HG03439 (cell line): ENCODE measurements at regions not wholly inside any gene's neighbourhood (a gene's known extent, or its start where the extent isn't known, plus 50 kb on each side); places are given as distances from the start of the nearest gene placed in this dataset.

Source experiments
- ATAC-seq: cut with Tn5 transposase; IDR thresholded peaks from one replicate; pipeline ENCODE4 v1.9.1; 2021; ENCODE audit warnings: mild to moderate bottlenecking, moderate library complexity; ENCODE audit not compliant: unreplicated experiment

DNA sequence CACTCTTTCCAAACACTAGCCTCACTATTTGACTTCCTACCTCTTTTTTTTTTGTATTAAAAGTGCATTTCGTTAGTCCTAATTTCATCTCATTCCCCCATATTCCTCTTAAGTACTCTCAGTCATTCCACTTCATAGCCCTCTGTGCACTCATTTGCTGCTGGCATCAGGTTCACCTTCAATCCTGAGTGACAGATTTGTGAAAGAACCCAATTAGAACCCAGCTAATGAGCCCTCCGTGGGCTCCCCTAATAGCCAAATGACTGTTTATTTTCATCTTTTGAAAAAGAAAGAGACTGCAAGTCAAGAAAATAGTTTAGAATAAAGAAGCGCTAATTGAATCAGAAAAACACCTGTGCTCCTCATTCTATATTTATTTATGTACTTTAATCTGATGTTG lies 512.1 kb upstream of the LRATD1 start:
- no peak for ATAC-seq

- ATAC-seq, result no peak
These were observed 508.9 kb upstream of the LRATD1 start for GRCh38 chr2:14123436-14124103.

DNA sequence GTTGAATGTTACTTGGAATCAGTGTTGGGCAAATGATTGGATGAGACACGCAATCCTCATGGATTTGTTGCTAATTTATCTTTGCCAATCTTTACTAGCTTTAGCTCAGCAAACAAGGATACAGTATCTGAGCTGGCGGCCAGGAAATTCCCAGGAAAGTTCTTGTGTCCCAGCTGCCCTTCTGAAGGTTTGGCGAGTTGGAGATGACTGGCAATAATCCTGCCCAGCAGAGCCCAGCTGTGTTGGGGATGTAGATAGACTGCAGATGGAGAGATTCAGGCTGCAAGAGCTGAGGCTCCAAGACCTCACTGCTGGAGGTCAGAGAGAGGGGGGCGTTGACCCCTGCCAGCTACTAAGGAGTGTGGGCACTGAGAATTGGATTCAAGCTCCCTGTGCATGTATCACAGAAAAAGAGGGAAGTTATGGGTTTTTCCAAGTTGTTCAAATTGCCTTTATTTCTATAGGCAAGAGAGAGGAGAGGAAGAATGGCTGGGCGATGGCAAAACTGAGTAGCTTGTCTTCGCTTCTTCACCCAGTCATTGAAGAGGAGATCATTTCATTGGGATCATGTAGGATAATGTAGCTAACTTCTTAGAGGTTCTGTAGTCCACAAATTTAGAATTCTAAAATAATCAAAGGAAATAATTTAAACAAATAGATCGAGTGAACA lies 506.8 kb upstream of the LRATD1 start:
- ATAC-seq, result no peak

DNA sequence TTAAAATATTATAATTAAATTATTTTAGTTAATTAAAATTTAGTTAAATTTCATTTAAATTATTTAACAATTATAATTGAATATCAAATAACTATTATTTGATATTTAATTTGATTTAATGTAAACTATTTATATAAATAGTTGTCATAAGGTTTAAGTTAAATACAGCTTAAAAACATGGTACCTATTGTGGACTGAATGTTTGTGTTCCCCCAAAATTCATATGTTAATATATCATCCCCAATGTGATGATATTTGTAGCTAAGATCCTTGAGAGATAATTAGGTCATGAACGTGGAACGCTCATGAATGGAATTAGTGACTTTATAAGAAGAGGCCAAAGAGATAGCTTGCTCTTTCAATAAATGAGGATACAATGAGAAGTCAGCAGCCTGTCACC lies 505.7 kb upstream of the LRATD1 start:
- ATAC-seq, result no peak

DNA sequence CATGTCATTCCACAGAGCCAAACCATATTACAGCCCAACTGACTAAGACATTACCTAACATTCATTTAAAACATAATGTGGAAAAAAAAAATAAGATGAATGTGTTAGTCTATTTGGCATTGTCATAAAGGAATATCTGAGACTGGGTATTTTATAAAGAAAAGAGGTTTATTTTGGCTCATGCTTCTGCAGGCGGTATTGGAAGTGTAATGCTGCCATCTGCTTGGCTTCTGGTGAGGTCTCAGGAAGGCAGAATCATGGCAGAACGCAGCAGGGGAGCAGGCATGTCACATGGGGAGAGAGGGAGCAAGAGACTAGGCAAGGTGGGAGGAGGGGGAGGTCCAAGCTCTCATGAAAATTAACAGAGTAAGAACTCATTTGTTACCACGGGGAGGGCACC lies 504.8 kb upstream of the LRATD1 start:
- no peak for ATAC-seq

DNA sequence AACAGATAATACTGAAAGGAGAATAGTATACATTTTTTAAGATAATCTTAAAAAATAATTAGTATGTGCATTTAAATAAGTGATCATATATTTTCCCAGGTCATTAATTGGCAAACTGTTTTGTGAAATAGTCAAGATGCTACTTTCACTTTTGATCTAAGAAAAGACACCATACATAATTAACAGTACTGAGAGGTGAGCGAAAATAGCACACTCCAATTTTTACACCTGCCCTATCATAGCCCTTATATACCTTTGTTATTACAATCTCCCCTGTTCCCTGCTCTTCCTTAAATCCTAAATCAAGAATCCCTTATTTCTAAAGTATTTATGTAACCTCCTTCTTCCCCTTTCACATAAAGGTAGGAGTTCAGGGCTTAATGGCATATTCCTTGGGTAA lies 500.1 kb upstream of the LRATD1 start:
- no peak for ATAC-seq

GRCh38 chr2:14134771-14135170 lies 497.7 kb upstream of the LRATD1 start:
- ATAC-seq, result no peak

- no peak for ATAC-seq
These were observed 496.5 kb upstream of the LRATD1 start for GRCh38 chr2:14136030-14136429.

DNA sequence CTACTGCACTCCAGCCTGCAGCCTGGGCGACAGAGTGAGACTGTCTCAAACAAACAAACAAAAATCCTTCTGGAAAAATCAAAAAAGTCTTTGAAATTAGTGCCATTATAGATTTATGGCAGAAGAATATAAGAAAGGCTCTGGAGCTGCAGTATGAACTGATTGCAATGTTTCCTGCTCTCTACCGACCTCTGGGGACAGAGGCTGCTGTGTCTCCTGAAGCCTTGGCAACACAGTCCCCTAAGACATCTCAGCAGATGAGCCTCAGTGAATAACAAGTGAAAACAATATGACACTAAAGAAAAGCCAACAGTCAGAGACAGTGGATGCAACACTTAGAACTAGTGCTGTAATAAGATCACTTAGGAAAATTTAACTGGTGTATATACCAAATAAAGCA lies 494.9 kb upstream of the LRATD1 start:
- no peak for ATAC-seq

GRCh38 chr2:14140009-14140550 lies 492.4 kb upstream of the LRATD1 start:
- no peak for ATAC-seq

DNA sequence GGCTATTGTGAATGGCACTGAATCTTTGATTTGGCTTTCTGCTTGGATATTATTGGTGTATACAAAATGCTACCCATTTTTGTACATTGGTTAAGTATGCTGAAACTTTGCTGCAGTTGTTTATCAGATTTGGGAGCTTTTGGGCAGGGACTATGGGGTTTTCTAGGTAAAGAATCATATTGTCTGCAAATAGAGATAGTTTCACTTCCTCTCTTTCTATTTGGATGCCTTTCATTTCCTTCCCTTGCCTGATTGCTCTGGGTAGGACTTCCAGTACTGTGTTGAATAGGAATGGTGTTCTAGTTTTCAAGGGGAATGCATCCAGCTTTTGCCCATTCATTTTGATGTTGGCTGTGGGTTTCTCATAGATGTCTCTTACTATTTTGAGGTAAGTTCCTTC lies 489.1 kb upstream of the LRATD1 start:
- ATAC-seq, result no peak

- ATAC-seq, result no peak
These were observed 484.3 kb upstream of the LRATD1 start for GRCh38 chr2:14148216-14148615.

DNA sequence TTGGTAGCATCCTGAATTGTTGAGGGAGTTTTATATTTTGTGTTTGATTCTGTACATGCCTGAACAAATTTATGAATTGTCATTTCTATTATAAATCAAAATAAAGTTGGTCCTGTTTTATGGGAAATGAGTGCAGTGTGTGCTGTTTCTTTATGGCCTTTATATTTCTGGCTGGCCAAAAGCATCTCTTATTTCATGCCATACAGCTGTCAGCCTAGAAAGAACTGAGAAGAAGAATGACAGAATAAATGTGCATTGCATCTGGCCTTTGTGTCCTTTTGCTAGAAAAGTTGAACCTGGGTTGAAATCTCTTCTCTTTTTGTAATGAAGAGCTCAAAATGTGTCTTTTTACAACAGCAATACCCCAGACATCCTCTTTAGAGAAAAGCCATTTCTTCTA lies 474.7 kb upstream of the LRATD1 start:
- no peak for ATAC-seq

DNA sequence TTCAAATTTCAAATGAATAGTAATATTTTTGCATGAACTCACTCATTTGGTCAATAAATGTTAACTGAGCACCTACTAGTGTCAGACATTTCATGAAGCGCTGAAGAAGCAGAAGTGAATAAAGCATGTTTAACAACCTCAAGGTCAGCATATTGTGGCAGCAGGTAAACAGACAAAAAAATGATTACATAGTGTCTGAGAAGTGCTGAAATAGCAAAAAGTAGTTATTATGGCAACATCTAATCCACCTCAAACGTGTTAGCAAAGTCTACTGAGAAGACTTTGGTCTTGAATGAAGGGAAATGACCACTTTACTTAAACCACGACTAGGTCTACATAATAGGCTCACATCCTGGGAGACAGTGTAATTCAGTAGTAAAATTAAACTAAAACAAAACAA lies 452.2 kb upstream of the LRATD1 start:
- ATAC-seq, result no peak

DNA sequence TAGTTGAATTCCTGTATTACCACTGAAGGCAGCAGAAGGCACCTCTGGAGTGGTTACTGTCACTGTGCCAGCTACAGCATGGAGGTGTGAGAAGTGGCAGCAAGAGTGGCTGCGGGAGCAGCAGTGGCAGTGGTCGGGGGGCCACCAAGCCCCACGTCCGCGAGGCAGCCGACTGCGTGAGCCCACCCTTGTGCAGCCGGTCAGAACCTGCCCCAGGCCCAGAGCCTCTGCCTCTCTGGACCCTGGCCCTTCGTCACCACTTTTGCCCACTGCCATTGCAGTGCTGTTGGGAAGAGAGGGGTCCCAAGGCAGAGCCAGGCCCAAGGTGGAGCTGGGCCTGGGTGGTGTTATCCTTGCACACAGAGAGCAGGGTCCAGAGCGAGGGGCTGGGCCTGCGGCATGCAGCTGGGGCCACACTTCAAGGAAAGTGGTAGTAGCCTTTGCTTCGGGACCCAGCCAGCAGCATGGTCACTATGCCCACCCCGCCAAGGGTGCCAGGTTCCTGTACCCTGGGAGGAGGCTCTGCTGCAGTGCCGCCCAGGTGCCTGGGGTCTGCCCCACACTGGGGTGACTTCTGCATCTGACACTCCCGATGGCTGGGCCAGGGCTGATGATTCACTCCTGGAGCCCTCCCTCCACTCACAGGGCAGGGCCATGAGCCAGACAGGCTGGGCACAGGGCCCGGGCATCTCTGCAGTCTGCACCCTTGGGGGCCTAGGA lies 450.1 kb upstream of the LRATD1 start:
- no peak for ATAC-seq

- ATAC-seq, result no peak
These were observed 446.6 kb upstream of the LRATD1 start for GRCh38 chr2:14185906-14186305.

GRCh38 chr2:14188446-14188845 lies 444.1 kb upstream of the LRATD1 start:
- no peak for ATAC-seq

- ATAC-seq, result no peak
These were observed 442.6 kb upstream of the LRATD1 start for GRCh38 chr2:14189929-14190328.

DNA sequence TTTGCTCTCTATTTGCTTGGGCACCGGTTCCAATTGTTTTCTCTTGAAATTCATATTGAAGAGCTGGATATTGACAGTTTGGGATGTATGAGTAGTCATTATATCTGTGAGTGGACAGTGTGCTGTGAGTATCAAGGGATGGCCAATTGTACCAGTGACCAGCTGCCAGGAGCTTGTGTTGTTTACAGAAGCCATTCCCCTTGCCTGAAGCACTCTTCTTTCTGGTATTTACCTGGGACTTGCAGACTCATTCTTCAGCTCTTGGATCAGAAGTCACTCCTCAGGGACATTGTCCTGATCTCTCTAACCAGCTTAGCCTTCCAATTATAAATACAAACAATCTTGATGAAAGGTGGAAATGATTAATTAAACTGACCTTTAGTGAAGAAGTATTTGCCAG lies 438.3 kb upstream of the LRATD1 start:
- ATAC-seq, result no peak

GRCh38 chr2:14197293-14197692 lies 435.2 kb upstream of the LRATD1 start:
- no peak for ATAC-seq

DNA sequence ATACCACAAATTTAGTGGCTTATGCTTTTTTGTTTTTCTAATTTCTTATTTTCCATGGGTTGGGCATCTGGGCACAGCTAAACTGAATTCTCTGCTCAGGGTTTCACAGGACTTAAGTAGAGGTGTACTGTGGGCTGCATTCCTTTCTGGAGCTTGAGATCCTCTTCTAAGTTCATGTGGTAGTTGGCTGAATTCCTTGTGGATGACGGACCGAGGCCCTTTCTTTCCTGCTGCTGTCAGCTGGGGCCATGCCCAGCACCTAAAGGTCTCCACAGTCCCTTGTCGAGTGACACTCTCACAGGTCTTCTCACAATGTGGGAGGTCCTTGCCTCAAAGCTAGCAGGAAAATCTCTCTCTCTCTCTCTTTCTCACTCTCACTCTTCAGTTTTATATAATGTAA lies 433.5 kb upstream of the LRATD1 start:
- no peak for ATAC-seq

DNA sequence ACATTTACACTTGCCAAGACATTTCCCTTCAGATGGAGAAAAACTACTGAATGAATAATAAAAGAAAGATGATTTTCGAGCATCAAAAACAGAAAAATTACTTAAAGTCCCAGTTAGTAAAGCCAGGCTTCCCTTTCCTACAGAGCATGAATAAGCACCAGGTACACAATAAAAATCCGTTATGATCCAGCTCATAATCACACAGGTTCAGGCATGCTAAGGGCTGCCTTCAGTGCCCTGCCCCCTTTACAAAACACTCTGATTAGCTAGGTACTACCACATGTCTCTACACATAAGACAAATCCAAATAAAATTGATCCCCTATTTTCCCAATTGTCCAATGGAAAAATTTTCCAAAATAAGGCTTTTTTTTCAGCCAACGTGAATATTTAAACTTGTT lies 413.2 kb upstream of the LRATD1 start:
- no peak for ATAC-seq
